HG03354 (cell line): ENCODE measurements at regions not wholly inside any gene's neighbourhood (a gene's known extent, or its start where the extent isn't known, plus 50 kb on each side); places are given as distances from the start of the nearest gene placed in this dataset.
"Not testable (repeated sequence)": the region's sequence is repeated elsewhere in the genome, so short reads cannot be mapped to it uniquely, and the experiment has no call there.

Experiments
- ATAC-seq: cut with Tn5 transposase; IDR thresholded peaks from one replicate; pipeline ENCODE4 v1.9.1; 2021; ENCODE audit warnings: mild to moderate bottlenecking; ENCODE audit not compliant: unreplicated experiment, poor library complexity, severe bottlenecking

DNA sequence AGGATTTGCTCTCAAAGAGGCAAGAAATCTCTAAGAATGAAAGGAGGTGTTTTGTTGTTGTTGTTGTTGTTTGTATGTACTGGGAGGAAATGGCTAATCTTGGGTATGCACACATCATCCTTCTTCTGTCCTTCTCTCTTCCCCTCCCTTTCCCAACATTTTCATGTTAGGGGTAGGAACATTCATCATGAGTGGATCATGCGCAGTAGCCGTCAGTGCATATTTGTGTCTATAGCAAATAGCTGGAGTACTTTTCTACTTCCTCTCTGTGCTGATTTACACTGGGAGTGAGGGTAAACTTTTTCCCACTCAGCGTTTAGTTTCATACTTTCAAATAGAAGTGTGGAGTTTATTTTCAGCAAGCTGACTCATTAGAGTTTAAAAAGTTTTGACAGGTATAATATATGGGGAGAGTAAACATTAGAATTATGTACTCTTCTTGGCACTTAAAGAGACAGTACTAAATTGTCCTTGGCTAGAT is 80.5 kb upstream of the PRKG1 start:
- no peak for ATAC-seq

DNA sequence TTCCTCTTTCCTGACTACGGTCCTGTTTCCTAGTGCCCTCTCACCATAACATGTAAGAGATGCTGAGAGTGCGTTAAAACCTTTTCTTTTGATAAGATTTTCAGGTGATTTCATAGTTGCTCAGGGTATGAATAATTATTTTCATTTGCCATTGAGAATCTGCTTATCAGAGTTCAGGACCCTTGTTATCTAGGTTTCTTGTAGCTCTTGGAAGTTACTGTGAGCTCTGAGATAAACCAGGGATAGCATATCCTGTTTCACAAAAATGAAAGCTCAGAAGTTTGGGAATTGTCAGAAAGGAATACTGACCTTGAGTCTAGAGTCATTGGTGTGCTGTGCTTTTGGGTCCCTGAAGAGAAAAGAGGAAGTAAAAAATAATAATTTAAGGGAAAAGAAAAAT is 76.8 kb upstream of the PRKG1 start:
- ATAC-seq: no peak

DNA sequence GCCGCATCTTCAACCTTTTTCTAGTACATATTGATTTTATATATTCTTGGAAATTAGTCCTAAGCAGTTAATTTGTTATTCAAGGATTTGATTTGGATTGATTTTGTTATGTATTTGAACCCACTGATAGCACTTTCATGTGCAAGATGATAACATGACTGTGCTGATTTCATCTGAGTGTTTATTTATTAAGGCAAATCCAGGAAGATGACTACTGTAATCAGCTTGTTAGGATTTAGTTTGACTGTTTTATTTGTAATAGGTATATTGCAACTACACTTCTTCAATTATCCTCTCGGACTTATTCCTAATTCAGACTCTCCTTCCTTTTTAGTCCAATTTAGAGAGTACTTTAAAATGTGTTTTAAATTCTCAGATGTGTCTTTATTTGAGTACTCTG is 75.1 kb upstream of the PRKG1 start:
- no peak for ATAC-seq

DNA sequence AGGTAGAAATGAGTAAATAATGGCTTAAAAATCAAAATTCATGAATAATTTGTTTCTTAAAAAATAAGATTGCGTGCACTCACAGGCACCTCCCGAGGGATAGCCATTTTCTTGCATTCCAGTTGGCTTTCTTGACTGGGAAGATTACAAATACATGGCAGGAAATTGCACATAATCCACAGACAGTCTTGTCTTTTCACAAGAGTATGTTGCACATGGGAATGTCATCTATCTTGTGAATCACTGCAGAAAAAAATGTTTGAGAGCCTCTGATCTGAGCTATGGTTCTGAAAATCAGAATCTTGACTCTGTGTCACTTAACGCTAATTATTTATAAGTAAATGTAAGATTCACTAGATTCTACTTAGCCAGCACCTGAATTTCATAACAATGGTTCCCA is 74.1 kb upstream of the PRKG1 start:
- ATAC-seq: no peak

DNA sequence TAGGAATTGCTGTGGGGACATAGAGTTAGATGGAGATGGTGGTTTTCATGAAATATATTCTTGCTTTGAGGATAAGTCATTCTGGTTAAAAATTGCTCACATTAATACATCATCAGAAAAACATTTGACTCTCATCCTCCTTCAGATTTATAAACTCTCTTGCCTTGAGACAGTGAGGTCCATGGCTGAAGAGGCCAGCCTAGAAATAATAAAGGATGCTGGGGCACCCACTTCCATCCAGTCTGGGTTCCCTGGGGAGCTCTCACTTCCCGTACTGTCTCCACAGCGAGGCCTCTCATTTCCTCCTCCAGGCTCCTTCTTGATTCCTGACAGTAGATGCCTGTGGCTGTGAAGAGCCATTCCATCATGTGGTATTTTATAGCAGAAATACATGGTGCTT is 73.3 kb upstream of the PRKG1 start:
- no peak for ATAC-seq

DNA sequence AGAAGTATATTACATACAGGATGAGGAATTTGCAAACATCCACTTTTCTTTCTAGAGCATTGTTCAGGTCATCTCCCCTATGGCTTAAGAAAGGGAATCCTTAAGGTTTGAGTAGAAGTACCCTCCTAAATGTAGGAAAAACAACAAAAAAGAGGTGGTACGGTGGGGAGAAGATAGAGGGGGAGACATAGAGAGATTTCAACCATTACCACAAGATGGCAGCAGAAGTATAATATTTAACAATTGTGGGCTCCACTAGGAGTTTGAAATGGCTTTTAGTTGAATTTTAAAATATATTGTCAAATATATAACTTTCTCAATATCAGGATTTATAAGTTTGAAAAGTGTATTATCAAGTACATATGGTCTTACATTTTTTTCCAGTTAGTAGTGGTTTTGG is 72.7 kb upstream of the PRKG1 start:
- ATAC-seq: no peak

DNA sequence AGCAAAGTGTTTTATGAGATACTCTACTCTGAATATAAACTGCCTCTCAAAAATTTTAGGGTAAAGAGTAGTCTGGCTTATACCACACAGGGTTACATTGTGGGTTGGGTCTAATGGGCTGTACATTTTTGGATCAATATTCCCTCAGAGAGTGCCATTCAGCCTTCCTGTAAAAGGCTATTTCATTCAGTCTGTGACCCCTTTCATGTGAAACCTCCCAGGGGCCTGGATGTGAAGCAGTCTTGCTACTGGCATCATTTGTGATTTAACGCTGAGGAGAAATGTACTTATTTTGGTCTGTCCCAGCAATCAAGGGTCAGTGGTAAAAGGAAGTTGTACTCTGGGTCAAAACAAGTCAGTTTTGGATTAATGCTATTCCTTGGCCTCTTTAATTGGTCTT is 71.8 kb upstream of the PRKG1 start:
- ATAC-seq: no peak

DNA sequence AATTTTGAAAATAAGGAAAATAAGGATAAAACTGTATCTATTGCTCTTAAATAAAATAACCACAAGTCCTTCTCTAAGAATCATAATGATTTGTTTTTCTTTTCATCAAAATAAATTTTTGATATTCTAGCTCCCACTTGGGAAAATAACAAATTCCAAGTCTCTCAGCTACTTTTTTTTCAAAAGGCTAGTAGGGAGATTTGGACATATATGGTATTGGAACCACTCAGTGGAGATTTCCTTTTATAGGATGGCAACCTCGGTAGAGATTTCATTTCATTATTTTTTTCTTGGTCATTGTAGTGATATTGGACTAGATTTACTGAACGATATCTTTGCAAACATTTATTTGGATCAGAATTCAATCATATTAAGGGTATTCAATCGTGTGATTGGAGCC is 69.5 kb upstream of the PRKG1 start:
- no peak for ATAC-seq

DNA sequence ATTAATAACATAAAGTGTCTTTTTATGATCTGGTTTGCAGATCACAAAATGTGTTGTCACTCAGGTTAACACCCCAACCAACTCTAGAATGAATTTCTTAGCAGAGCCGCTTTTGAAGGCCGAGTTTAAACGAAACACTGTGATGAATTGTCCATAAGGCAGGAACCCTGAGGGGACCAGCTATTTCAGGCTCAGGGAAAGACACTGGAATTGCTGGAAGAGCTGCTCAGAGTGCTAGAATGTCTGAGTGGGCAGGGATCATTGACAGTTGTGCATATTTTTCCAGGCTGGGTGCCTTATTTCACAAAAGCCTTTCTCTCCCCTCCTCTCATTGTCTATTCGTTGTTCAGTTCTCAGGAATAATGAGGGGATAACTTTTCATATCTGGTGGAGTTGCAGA is 68.7 kb upstream of the PRKG1 start:
- ATAC-seq: no peak

DNA sequence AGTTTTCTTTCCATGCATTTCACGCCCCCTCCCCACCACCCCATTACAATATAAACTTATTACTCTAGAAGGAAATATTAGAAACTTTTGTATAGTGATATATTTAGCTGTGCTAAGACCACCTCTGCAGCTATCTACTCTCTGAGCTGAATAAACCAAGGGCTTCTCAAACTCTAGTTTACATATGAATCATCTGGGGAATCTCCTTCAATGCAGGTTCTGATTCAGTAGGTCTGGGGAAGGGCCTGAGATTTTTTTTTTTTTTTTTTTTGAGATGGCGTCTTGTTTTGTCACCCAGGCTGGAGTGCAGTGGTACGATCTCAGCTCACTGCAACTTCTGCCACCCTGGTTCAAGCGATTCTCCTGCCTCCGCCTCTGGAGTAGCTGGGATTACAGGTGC is 67.6 kb upstream of the PRKG1 start:
- ATAC-seq: no peak

DNA sequence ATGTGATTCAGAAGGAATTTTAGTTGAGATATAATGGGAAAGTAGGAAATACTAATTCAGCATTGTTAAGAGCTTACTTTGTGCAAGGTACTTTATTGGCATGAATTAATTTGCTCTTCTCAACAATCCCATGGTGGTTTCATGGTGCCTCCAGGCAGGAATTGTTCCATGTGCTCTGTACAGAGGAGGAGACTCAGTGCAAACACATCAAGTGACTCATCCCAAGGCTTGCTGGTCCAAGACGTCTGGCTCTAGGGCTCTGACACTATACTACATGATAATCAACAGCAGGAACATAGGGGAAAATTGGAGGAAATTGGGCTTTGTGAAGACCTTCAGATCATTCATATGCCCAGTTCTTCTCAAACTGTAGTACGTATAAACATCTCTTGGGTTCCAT is 66.5 kb upstream of the PRKG1 start:
- no peak for ATAC-seq

DNA sequence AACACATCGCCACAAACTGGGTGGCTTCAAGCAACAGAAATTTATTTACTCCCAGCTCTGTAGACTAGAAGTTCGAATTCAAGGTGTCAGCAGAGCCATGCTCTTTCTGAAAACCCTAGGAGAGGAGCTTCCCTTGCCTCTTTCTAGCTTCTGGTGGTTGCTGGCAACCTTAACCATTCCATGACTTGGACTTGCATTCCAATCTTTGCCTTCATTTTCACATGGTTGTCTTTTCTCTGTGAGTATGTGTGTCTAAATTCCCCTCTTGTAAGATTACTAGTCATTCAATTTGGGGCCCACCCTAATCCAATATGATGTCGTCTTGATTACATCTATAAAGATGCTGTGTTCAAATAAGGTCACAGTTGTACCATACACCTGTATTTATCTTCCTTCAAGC is 65.9 kb upstream of the PRKG1 start:
- ATAC-seq: no peak

DNA sequence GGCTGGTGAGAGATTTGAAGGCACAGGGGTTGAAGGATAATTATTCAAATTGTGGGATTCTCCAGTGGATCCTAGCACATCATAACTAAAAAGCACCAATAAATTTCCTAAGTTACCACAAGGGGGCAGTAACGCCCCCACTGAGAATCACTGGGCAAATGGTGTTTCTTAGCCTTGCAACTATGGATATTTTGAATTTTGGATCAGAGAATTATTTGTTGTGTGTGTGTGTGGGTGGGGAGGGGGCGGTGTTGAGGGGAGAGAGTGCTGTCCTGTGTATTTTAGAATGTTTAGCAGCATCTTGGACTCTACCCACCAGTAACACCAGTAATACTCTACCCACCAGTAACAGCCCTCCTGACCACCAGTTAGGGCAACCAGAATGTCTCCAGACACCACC is 63.3 kb upstream of the PRKG1 start:
- ATAC-seq: peak; percentile 75

DNA sequence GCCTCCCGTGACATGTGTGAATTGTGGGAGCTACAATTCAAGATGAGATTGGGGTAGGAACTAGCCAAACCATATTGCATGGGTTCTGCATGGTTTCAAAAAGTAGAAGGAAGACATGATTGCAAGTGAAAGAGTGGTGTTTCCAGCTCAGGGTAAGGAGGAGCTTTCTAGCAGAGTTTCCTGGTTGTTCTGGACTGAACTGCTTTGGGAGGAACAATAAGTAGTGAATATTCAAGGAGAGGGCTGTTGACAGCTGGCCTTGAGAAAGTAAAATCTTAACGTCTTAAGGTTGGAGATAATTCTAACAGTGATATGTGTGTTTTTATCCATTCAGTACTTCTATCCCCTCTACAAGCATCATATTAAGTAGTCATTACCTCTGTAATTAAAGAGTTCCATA is 62.2 kb upstream of the PRKG1 start:
- no peak for ATAC-seq

DNA sequence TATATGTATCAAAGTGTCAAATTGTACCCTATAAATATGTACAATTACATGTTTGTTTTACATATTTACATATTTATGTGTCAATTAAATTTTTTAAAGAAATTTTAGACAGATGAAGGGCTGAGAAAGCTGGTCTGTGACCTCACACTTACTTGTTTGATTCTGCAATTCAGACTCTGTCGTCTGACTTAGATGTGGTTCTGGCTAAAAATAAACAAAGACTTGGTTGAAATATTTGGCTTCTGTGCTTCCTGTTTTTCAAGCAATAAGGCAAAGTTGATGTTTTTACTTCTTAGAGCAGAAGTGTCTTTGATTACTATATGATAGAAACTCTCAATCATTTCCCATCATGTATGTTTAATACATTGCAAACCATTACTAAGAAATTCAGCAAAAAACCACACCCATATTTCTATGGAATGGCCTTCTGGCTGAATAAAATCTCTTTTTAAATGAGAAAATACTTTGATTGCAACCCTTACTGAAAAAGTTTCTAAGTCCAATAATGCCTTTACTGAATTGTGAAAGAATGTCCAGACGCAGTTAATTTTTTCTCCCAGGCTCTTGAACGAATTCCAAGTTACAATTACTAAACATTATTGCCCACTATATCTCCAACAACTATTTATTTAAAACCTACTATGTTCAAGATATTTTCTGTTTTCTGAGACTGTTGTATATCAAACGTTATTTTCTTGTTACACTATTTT is 59.5 kb upstream of the PRKG1 start:
- ATAC-seq: no peak

DNA sequence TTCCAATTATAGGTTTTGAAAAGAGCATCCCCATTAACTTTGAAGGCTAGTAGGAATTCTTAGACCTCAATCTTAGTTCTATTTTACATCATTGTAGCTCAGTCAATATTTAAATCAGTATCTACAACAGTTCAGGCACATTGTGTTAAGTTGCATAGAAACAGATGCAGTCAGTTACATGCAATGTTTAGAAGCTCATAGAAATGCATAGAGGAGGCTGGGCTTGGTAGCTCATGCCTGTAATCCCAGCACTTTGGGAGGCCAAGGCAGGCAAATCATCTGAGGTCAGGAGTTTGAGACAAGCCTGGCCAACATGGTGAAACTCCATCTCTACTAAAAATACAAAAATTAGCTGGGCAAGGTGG is 58.9 kb upstream of the PRKG1 start:
- not testable (repeated sequence) for ATAC-seq

DNA sequence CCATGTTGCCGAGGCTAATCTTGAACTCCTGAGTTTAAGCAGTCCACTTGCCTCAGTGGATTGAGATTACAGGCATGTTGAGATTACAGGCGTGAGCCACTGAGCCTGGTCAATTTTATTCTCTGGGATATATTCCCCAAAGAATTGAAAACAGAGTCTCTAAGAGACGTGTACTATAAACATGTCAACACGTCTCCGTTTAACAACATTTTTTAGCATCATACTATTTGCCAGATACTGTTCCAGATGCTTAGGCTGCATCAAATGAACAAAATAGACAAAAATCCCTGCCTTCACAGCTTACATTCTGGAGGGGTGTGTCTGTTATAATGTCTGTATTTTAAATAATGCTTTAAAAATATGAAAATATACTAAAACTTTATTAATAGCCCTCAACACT is 54.1 kb upstream of the PRKG1 start:
- no peak for ATAC-seq

DNA sequence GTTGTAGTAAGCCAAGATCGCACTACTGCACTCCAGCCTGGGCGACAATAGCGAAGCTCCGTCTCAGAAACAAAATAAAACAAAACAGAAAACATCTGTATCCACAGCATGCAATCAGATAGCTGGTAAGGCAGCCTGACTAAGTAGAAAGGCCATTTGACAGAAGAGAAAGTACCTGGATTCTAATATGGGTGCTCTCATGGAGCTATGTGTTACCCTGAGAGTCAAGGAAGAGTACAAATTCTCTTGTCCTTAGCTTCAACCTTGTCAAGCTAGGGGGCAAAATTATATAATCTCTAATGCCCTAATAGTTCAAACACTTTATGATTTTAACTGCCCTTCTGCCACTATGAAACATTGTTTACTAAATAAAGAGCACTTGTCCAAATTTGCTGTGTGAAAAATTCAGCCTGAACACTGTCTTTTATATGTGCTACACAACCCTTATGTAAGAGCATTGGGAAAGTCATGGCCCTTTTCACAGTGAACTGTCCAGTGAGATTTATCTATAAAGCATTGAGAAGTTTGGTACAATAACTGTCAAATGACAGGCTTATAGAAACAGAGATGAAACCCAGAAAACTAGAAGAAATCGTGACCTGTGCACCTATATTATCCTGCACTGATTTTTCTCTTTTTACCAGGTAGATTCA is 51.2 kb upstream of the PRKG1 start:
- ATAC-seq: no peak

DNA sequence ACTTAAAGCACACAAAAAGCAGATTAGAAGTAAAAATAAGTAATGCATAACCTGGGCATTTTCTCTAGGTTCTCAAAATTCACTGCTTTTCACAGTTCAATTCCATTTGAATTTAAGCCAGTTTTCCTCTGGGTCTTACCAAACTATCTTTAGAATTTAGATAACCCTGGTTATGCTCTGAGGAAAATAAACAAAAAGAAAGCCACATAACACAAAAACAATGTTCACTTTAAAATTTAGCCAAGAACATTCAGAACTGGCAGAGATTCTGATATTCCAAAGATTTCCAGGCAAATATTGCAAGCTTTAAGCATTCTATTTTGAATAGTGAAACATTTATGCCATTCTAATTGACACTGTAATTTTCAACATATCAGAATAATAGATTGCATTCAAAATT is 50.7 kb upstream of the PRKG1 start:
- no peak for ATAC-seq
